ENCODE measurements at regions not wholly inside any gene's neighbourhood (a gene's known extent, or its start where the extent isn't known, plus 50 kb on each side); places are given as distances from the start of the nearest gene placed in this dataset.

DNA sequence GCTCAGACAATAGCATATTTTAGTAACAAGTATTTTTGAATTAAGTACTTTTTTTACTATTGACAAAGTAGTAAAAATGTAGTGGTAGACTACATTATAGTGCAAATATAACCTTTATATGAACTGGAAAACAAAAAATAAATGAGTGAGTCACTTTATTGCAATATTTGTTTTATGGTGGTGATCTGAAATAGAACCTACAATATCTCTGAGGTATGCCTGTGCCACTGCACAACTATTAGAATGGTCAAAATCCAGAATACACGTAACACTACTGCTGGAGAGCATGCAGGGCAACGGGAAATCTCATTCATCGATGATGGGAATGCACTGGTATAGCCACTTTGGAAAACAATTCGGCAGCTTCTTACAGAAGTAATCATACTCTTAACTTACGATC lies 349.0 kb upstream of the NCAM2 start:
- H3K27ac ChIP-seq: no peak overlapping the region
- no peaks in the 10 kb centered on the region for H3K27me3 ChIP-seq (replicated peaks)
- no peaks in the 10 kb centered on the region; the same call in 1 of the 2 replicates for H3K9me3 ChIP-seq (replicated peaks)
- H3K4me3 ChIP-seq: no peak overlapping the region
- no peaks in the 10 kb centered on the region for H3K36me3 ChIP-seq
- no peak for DNase-seq (ENCODE audit: low read depth in 1 of 2, low spot score in 2 of 2)
- no peaks in the 10 kb centered on the region for H3K4me1 ChIP-seq (replicated peaks)

DNA sequence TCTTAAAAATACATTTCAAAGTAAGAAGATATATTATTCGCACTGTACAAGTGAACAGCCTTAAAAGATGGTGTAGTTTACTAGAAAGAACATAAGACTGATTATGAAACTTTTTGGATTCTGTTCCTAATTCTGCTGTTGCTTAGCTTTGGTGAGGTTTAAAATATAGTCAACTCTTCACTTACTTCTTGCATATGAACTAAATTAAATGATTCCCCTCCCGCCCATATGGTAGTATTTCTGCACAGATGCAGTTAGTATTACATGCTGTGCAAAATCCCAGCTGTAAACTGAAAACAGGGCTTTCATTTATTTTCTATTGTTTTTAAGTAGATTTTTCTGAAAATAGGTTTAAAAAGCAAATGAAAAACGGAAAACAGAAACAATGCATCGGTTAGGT lies 345.4 kb upstream of the NCAM2 start:
- H3K27me3 ChIP-seq (replicated peaks): no peaks in the 10 kb centered on the region
- no peaks in the 10 kb centered on the region for H3K36me3 ChIP-seq
- no peak for DNase-seq (ENCODE audit: low read depth in 1 of 2, low spot score in 2 of 2)
- no peaks in the 10 kb centered on the region; the same call in 1 of the 2 replicates for H3K9me3 ChIP-seq (replicated peaks)
- H3K4me3 ChIP-seq: no peak overlapping the region
- H3K4me1 ChIP-seq (replicated peaks): no peaks in the 10 kb centered on the region
- no peak overlapping the region for H3K27ac ChIP-seq

DNA sequence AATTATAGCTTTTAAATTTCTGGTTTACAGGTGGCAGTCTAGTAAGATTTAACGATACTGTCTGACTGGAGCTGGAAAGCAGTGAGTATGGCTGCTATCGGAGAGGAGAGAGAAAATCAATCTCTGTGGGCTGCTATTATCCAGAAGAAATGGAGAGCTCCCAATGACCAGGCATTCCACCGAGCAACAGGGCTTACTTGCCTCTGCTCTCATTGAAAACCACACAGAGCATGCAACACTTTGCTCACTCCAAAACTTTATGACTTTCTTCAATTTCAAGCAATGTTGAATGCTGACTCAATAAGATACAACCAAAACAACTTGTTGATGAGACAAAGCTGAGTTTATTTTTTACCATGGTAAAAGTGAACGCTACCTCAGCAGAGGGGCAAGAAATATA lies 337.0 kb upstream of the NCAM2 start:
- Histone ChIP-seq H3K9me3 (replicated peaks) (0 out of 2 replicates have a peak, but pooled peaks cover 2% of the 10 kb centered on the region), H3K4me3 (no peak overlapping the region), H3K27ac (no peak overlapping the region), H3K4me1 (replicated peaks) (no peaks in the 10 kb centered on the region), H3K27me3 (replicated peaks) (no peaks in the 10 kb centered on the region), H3K36me3 (no peaks in the 10 kb centered on the region)
- DNase-seq (ENCODE audit: low read depth in 1 of 2, low spot score in 2 of 2): no peak

DNA sequence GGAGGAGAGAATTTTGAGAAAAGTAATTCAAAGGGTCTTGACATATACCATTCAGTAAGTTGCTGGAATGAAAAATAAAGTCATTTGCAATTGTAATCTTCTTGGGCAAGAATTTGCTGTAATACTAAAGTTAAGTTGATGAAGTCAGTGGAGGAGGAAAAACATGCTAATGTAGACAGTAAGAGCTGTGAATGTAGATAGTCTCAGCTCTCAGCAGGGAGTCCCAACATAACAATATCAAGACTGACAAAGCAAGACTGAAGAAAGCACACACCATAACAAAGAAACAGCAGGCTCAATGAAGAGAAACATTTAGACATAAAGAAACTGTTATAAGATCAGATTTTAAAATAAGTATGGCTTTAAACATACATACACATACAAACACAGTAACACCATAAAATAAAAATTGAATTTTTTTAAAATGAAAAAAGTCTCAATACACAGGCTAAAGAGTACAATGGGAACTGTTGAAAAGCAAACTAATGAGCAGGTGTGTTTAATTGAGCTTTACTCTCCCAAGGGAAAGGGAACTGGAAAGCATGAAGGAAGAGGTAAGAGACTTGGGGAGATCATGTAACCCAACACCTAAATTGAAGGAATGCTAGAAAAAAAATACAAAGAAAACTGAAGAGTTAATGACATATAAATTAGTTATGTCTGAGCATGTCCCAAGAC lies 336.3 kb upstream of the NCAM2 start:
- Histone ChIP-seq H3K27me3 (replicated peaks) (no peaks in the 10 kb centered on the region), H3K4me1 (replicated peaks) (no peaks in the 10 kb centered on the region), H3K27ac (no peak overlapping the region)

DNA sequence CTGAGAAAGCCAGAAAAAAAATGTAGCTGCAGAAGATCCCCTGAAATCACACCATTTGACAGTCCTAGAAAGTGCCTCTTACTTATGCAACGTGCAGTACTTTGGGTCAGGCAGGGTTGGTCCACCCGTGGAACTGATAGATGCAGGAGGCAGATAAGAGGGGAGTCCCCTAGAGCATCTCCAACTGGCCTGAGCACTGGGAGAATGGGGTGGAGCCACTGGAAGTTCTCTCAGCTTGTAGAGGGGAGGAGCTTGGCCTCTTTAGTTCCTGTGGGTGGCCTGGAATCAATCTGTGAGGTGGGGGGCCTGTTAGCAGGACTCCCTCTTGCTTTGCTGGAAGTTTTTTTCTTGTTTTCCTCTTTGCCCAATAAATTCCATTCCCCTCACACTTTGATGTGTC lies 335.7 kb upstream of the NCAM2 start:
- no peaks in the 10 kb centered on the region for H3K36me3 ChIP-seq
- no peak for DNase-seq (ENCODE audit: low read depth in 1 of 2, low spot score in 2 of 2)
- H3K9me3 ChIP-seq (replicated peaks): 0 out of 2 replicates have a peak, but pooled peaks cover 3% of the 10 kb centered on the region
- H3K27ac ChIP-seq: no peak overlapping the region
- H3K27me3 ChIP-seq (replicated peaks): no peaks in the 10 kb centered on the region
- no peaks in the 10 kb centered on the region for H3K4me1 ChIP-seq (replicated peaks)
- no peak overlapping the region for H3K4me3 ChIP-seq

More for the DNA sequence above, 336.3 kb upstream of the NCAM2 start:
- DNase-seq (ENCODE audit: low read depth in 1 of 2, low spot score in 2 of 2): no peak
- Histone ChIP-seq H3K36me3 (no peaks in the 10 kb centered on the region), H3K4me3 (no peak overlapping the region), H3K9me3 (replicated peaks) (0 out of 2 replicates have a peak, but pooled peaks cover 3% of the 10 kb centered on the region)

DNA sequence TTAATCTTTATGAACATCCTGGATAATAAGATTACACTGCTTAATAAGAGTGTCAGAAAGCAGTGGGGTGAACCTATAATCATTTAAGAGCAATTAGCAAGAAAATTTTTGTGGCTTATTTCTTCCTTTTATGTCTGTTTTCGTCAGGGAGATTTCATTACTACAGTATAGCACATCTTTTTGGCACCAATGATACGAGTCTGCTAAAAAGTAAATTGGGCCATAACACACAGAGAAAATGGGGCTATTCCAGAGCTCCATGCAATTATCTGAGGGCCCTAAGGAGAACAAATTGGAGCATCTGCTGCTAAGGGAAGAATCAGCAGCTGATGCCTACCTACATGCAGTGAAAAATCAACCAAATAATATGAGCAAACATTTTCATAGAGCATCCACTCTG lies 330.3 kb upstream of the NCAM2 start:
- Histone ChIP-seq H3K27ac (no peak overlapping the region), H3K27me3 (replicated peaks) (no peaks in the 10 kb centered on the region), H3K36me3 (no peaks in the 10 kb centered on the region), H3K9me3 (replicated peaks) (0 out of 2 replicates have a peak, but pooled peaks cover 3% of the 10 kb centered on the region), H3K4me1 (replicated peaks) (no peaks in the 10 kb centered on the region), H3K4me3 (no peak overlapping the region)
- no peak for DNase-seq (ENCODE audit: low read depth in 1 of 2, low spot score in 2 of 2)

DNA sequence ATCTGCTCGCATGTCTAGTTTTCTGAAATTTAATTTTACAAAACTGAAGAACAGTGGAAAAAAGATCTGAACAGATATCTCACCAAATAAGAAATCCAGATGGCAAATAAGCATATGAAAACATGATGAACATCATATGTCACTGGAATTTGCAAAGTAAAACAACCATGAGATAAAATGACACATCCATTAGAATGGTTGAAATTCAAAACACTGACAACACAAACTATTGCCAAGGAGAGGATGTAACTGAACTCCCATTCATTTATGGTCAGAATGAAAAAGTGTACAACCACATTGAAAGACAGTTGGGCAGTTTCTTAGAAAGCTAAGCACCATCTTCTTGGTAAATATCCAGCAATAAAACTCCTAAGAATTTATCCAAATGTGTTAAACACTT lies 312.7 kb upstream of the NCAM2 start:
- Histone ChIP-seq H3K9me3 (replicated peaks) (peaks cover 1% of the 10 kb centered on the region), H3K4me1 (replicated peaks) (no peaks in the 10 kb centered on the region), H3K36me3 (no peaks in the 10 kb centered on the region), H3K27me3 (replicated peaks) (no peaks in the 10 kb centered on the region), H3K27ac (no peak overlapping the region), H3K4me3 (no peak overlapping the region)
- DNase-seq (ENCODE audit: low read depth in 1 of 2, low spot score in 2 of 2): no peak

DNA sequence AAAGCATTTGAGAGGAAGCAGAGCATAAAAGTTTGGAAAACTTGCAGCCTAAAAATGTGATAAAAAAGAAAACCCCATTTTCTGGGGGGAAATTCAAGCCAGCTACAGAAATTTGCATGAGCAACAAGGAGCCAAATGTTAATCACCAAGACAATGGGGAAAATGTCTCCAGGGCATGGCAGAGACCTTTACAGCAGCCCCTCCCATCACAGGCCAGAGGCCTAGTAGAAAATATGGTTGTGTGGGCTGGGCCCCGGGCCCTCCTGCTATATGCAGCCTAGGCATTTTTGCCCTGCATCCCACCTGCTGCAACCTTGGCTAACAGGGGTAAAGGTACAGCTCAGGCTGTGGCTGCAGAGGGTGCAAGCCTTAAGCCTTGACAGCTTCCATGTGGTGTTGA lies 299.6 kb upstream of the NCAM2 start:
- no peak for DNase-seq (ENCODE audit: low read depth in 1 of 2, low spot score in 2 of 2)
- Histone ChIP-seq H3K27me3 (replicated peaks) (no peaks in the 10 kb centered on the region), H3K27ac (no peak overlapping the region), H3K4me3 (no peak overlapping the region), H3K4me1 (replicated peaks) (no peaks in the 10 kb centered on the region), H3K9me3 (replicated peaks) (0 out of 2 replicates have a peak, but pooled peaks cover 2% of the 10 kb centered on the region), H3K36me3 (no peaks in the 10 kb centered on the region)

DNA sequence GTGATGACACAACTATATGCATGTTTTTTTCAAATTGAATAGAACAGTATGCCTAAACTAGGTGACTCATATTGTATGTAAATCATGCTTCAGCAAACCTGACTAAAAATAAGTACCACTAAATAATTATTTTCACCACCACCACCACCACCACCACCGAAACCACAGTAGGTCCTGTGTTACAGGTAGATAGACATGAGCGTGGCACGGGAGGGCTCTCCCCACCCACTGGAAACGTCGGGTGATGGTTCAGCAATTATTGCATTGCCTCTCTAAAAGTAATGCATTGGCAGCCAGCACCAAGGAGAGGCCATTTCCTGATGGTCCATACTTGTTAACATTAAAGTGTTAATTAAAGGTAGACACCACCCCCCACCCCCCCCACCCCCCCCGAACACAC lies 297.0 kb upstream of the NCAM2 start:
- H3K4me3 ChIP-seq: no peak overlapping the region
- no peak overlapping the region for H3K27ac ChIP-seq
- DNase-seq (ENCODE audit: low read depth in 1 of 2, low spot score in 2 of 2): no peak
- H3K27me3 ChIP-seq (replicated peaks): no peaks in the 10 kb centered on the region
- no peaks in the 10 kb centered on the region for H3K4me1 ChIP-seq (replicated peaks)
- no peaks in the 10 kb centered on the region for H3K9me3 ChIP-seq (replicated peaks)
- H3K36me3 ChIP-seq: no peaks in the 10 kb centered on the region

DNA sequence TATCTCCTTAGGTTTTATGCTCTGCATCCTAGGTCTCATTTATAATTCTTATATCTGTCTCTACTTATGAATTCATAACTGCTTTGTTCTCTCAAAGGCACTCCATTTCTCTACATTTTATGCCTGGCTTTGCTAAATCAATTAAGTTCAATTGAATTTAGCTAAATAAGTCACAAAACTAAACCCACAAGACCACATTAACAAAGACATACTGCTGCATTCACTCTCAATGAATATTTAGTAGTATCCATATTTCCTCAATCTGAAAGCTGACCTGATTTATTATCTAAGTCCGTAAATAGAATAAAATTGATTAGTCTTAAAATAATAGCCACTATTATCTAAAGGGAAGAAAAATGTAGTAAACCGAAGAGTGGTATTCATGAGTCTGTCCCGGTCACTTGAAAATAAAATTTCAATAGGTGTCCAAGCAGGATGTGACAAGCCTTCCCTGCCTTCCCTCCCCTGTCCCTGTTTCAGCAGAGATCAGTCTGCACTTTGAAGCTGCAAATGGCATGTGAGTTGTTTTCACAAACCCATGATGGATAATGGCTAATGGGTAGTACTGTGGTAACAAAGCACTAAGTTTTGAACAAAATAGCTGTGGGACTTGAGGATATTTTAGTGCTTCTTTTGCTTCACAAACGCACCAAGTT lies 295.0 kb upstream of the NCAM2 start:
- DNase-seq (ENCODE audit: low read depth in 1 of 2, low spot score in 2 of 2): no peak
- no peaks in the 10 kb centered on the region for H3K4me1 ChIP-seq (replicated peaks)
- no peaks in the 10 kb centered on the region for H3K9me3 ChIP-seq (replicated peaks)
- no peaks in the 10 kb centered on the region for H3K36me3 ChIP-seq
- no peak overlapping the region for H3K4me3 ChIP-seq
- H3K27ac ChIP-seq: no peak overlapping the region
- no peaks in the 10 kb centered on the region for H3K27me3 ChIP-seq (replicated peaks)

DNA sequence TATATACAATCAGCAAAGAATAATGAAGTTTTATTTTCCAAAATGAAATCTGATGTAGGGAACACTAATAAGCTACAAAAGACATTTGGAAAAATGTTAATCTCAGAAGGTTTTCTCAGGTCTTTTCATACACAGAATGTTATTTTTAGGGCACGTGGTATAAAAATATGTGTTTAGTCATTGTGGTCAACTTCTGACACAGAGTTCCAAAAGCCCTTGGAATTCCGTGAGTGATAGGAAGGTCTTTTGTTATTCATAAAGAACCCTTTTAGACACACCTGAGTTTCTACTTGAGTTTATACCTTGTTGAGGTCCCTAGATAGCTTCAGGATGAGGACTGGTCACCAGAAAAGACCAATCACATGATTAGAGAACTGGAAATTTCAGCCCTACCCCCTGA lies 277.6 kb upstream of the NCAM2 start:
- no peak for DNase-seq (ENCODE audit: low read depth in 1 of 2, low spot score in 2 of 2)
- Histone ChIP-seq H3K4me3 (no peak overlapping the region), H3K9me3 (replicated peaks) (no peaks in the 10 kb centered on the region; the same call in 1 of the 2 replicates), H3K36me3 (no peaks in the 10 kb centered on the region), H3K27me3 (replicated peaks) (no peaks in the 10 kb centered on the region), H3K27ac (no peak overlapping the region), H3K4me1 (replicated peaks) (no peaks in the 10 kb centered on the region)

DNA sequence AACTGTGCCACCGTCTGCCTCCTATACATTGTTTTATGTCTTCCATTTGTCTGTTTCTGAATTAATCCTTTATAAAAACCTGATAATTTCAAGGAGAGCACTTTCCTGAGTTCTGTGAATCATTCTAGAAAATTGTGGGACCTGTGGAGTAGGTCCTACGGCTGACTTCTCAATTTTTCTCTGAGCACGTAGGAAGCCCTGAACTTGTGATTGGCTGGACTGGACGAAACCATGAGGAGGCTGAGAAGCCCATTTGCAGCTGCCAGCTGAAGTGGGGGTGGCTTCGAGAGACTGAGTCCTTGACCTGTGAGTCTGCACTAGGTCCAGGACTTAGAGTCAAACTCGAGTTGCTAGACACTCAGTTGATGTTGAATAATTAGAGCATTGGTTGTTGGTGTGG lies 277.1 kb upstream of the NCAM2 start:
- no peak for DNase-seq (ENCODE audit: low read depth in 1 of 2, low spot score in 2 of 2)
- H3K4me1 ChIP-seq (replicated peaks): no peaks in the 10 kb centered on the region
- H3K4me3 ChIP-seq: no peak overlapping the region
- no peaks in the 10 kb centered on the region; the same call in 1 of the 2 replicates for H3K9me3 ChIP-seq (replicated peaks)
- H3K27me3 ChIP-seq (replicated peaks): no peaks in the 10 kb centered on the region
- no peaks in the 10 kb centered on the region for H3K36me3 ChIP-seq
- H3K27ac ChIP-seq: no peak overlapping the region

DNA sequence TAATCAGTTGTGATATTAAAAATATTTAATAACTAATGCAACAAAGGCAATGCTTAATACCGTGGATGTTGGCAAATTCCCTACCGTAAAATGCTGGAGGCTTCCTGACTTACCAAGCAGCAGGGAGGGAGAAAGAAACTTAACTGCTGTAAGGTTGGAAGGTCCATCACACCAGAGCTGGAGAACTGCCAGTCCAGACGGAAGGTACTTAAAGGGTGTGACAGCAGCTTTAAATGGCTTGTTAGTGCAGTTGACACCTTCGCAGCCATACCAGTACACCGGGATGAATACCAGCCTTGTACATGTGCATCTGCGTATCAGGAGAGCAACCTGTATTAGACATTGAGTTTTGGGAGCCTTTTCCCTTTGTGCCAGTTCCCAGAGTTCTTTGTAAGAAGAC lies 269.5 kb upstream of the NCAM2 start:
- no peaks in the 10 kb centered on the region for H3K27me3 ChIP-seq (replicated peaks)
- no peaks in the 10 kb centered on the region for H3K36me3 ChIP-seq
- no peak for DNase-seq (ENCODE audit: low read depth in 1 of 2, low spot score in 2 of 2)
- no peak overlapping the region for H3K27ac ChIP-seq
- no peaks in the 10 kb centered on the region for H3K9me3 ChIP-seq (replicated peaks)
- H3K4me3 ChIP-seq: no peak overlapping the region
- H3K4me1 ChIP-seq (replicated peaks): no peaks in the 10 kb centered on the region

DNA sequence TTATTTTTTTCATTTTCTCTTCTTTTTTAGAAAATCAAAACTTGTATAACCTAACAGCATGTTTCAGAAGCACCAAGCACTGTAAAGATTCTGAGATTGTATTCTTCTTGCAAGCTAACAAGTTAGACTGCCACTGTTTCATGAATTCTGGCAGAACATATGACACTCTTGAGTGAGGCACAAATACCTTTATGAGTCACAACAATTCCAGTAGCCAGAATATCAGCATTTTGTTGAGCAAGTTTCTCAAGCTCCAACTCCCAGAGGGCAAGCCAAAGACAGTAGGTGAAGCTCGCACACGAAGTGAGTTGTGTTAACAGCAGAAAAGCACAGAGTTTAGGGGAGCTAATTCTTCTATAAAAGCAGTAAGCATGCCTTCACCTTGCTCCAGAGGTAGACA lies 268.8 kb upstream of the NCAM2 start:
- H3K4me3 ChIP-seq: no peak overlapping the region
- no peak overlapping the region for H3K27ac ChIP-seq
- no peaks in the 10 kb centered on the region for H3K4me1 ChIP-seq (replicated peaks)
- H3K36me3 ChIP-seq: no peaks in the 10 kb centered on the region
- DNase-seq (ENCODE audit: low read depth in 1 of 2, low spot score in 2 of 2): no peak
- no peaks in the 10 kb centered on the region for H3K27me3 ChIP-seq (replicated peaks)
- H3K9me3 ChIP-seq (replicated peaks): no peaks in the 10 kb centered on the region

Measured in SJSA1 (cell line).